ENCODE measurements at regions not wholly inside any gene's neighbourhood (a gene's known extent, or its start where the extent isn't known, plus 50 kb on each side); places are given as distances from the start of the nearest gene placed in this dataset.

DNA sequence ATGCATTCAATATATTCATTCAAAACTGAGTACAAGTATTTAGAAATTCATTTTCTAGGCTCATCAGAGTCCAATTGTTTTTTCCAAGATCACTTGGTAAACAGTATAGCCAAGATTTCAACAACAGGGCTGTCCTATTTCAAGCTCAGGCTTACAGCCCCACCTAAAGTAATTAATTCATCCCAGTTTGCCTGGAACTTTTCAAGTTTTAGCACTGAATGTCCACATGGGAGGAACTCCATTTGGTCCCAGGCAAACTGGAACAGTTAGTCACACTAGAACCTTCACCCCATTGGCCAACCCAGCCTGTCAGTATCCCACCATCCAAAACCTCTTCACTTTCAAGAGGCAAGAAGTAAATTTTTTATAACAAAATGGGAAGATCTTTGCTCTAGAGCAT is 210.9 kb downstream of the DPY19L2 start:
- TF ChIP-seq, protein P1, sequence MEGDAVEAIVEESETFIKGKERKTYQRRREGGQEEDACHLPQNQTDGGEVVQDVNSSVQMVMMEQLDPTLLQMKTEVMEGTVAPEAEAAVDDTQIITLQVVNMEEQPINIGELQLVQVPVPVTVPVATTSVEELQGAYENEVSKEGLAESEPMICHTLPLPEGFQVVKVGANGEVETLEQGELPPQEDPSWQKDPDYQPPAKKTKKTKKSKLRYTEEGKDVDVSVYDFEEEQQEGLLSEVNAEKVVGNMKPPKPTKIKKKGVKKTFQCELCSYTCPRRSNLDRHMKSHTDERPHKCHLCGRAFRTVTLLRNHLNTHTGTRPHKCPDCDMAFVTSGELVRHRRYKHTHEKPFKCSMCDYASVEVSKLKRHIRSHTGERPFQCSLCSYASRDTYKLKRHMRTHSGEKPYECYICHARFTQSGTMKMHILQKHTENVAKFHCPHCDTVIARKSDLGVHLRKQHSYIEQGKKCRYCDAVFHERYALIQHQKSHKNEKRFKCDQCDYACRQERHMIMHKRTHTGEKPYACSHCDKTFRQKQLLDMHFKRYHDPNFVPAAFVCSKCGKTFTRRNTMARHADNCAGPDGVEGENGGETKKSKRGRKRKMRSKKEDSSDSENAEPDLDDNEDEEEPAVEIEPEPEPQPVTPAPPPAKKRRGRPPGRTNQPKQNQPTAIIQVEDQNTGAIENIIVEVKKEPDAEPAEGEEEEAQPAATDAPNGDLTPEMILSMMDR (IDR thresholded peaks at IDR 0.05; ENCODE audit: poor library complexity, severe bottlenecking): no peak
- no peak for TF ChIP-seq EP300 (conservative IDR thresholded peaks at IDR 0.05; ENCODE audit: poor library complexity, severe bottlenecking)
- no peak for TF ChIP-seq RAD21 (conservative IDR thresholded peaks at IDR 0.05)

Measured in neural cell (in vitro differentiated cells).